Activated CD4-positive, alpha-beta memory T cell treated with anti-CD3 and anti-CD28 coated beads, Interleukin-2, amount 10 ng/mL, durations not matched to agents 7 days and 5 days (primary cell): ENCODE measurements at regions not wholly inside any gene's neighbourhood (a gene's known extent, or its start where the extent isn't known, plus 50 kb on each side); places are given as distances from the start of the nearest gene placed in this dataset.

Experiments
- CTCF ChIA-PET: fragments of 350-600 bp; sonication (Branson Sonifier 250); formaldehyde crosslinking; loops from one replicate; lab custom pipeline; 2021; ENCODE audit warnings: antibody characterized with exemption, inconsistent platforms; lab: Charles Lee
- POLR2A ChIA-PET: fragments of 350-600 bp; sonication (Branson Sonifier 250); formaldehyde crosslinking; loops from one replicate; lab custom pipeline; 2021; ENCODE audit warnings: antibody characterized with exemption; lab: Charles Lee
- DNase-seq: peaks from one replicate; pipeline ENCODE4 v3.0.0-alpha.2; 2020
- H3K27ac Mint-ChIP-seq: one replicate; pipeline ENCODE4 v1.8.0; 2021; ENCODE audit warnings: mild to moderate bottlenecking, mixed read lengths
- H3K27me3 Mint-ChIP-seq: one replicate; pipeline ENCODE4 v1.8.0; 2021; ENCODE audit warnings: mixed read lengths
- H3K36me3 Mint-ChIP-seq: one replicate; pipeline ENCODE4 v1.8.0; 2021; ENCODE audit warnings: low read depth, mixed read lengths
- H3K4me1 Mint-ChIP-seq: one replicate; pipeline ENCODE4 v1.8.0; 2021; ENCODE audit warnings: mixed read lengths
- H3K4me3 Mint-ChIP-seq: one replicate; pipeline ENCODE4 v1.8.0; 2021; ENCODE audit warnings: mild to moderate bottlenecking, mixed read lengths
- H3K9me3 Mint-ChIP-seq: one replicate; pipeline ENCODE4 v1.8.0; 2021; ENCODE audit warnings: mixed read lengths

GRCh38 chr4:110788302-110788701, 165.4 kb upstream of the PITX2 start:
- no peaks in the 10 kb centered on the region for H3K9me3 Mint-ChIP-seq
- no peaks in the 10 kb centered on the region for H3K27me3 Mint-ChIP-seq
- H3K36me3 Mint-ChIP-seq: no peaks in the 10 kb centered on the region
- H3K4me3 Mint-ChIP-seq: no peak overlapping the region
- POLR2A ChIA-PET: no interaction called here
- DNase-seq: no peak
- CTCF ChIA-PET: no interaction called here
- no peak overlapping the region for H3K27ac Mint-ChIP-seq
- H3K4me1 Mint-ChIP-seq: no peaks in the 10 kb centered on the region

- CTCF ChIA-PET: no interaction called here
- H3K27me3 Mint-ChIP-seq: no peaks in the 10 kb centered on the region
- POLR2A ChIA-PET: no interaction called here
- H3K27ac Mint-ChIP-seq: no peak overlapping the region
- no peaks in the 10 kb centered on the region for H3K36me3 Mint-ChIP-seq
- no peaks in the 10 kb centered on the region for H3K4me1 Mint-ChIP-seq
- DNase-seq: no peak
- no peaks in the 10 kb centered on the region for H3K9me3 Mint-ChIP-seq
- H3K4me3 Mint-ChIP-seq: no peak overlapping the region
These were observed 169.2 kb upstream of the PITX2 start for GRCh38 chr4:110792036-110792435.

GRCh38 chr4:110793381-110793801, 170.5 kb upstream of the PITX2 start:
- ChIA-PET CTCF (no interaction called here), POLR2A (no interaction called here)
- H3K27me3 Mint-ChIP-seq: no peaks in the 10 kb centered on the region
- H3K36me3 Mint-ChIP-seq: no peaks in the 10 kb centered on the region
- DNase-seq: no peak
- no peaks in the 10 kb centered on the region for H3K4me1 Mint-ChIP-seq
- no peaks in the 10 kb centered on the region for H3K9me3 Mint-ChIP-seq
- no peak overlapping the region for H3K4me3 Mint-ChIP-seq
- H3K27ac Mint-ChIP-seq: no peak overlapping the region

GRCh38 chr4:110793890-110794554, 171.1 kb upstream of the PITX2 start:
- Mint-ChIP-seq H3K4me1 (no peaks in the 10 kb centered on the region), H3K9me3 (no peaks in the 10 kb centered on the region), H3K27ac (no peak overlapping the region), H3K36me3 (no peaks in the 10 kb centered on the region), H3K27me3 (no peaks in the 10 kb centered on the region), H3K4me3 (no peak overlapping the region)
- DNase-seq: no peak
- POLR2A ChIA-PET: no interaction called here
- CTCF ChIA-PET: no interaction called here

- CTCF ChIA-PET: no interaction called here
- no peaks in the 10 kb centered on the region for H3K27me3 Mint-ChIP-seq
- H3K36me3 Mint-ChIP-seq: no peaks in the 10 kb centered on the region
- H3K4me3 Mint-ChIP-seq: no peak overlapping the region
- H3K9me3 Mint-ChIP-seq: no peaks in the 10 kb centered on the region
- H3K4me1 Mint-ChIP-seq: no peaks in the 10 kb centered on the region
- POLR2A ChIA-PET: no interaction called here
- no peak for DNase-seq
- no peak overlapping the region for H3K27ac Mint-ChIP-seq
These were observed 173.1 kb upstream of the PITX2 start for GRCh38 chr4:110795971-110796370.

GRCh38 chr4:110797486-110797885, 174.6 kb upstream of the PITX2 start:
- Mint-ChIP-seq H3K4me3 (no peak overlapping the region), H3K9me3 (no peaks in the 10 kb centered on the region), H3K36me3 (no peaks in the 10 kb centered on the region), H3K27ac (no peak overlapping the region), H3K27me3 (no peaks in the 10 kb centered on the region), H3K4me1 (no peaks in the 10 kb centered on the region)
- DNase-seq: no peak
- POLR2A ChIA-PET: no interaction called here
- CTCF ChIA-PET: no interaction called here

- H3K9me3 Mint-ChIP-seq: no peaks in the 10 kb centered on the region
- H3K4me1 Mint-ChIP-seq: no peaks in the 10 kb centered on the region
- no peak overlapping the region for H3K4me3 Mint-ChIP-seq
- H3K36me3 Mint-ChIP-seq: no peaks in the 10 kb centered on the region
- DNase-seq: no peak
- CTCF ChIA-PET: no interaction called here
- POLR2A ChIA-PET: no interaction called here
- H3K27me3 Mint-ChIP-seq: no peaks in the 10 kb centered on the region
- H3K27ac Mint-ChIP-seq: no peak overlapping the region
These were observed 175.8 kb upstream of the PITX2 start for GRCh38 chr4:110798687-110799086.

- DNase-seq: no peak
- H3K27me3 Mint-ChIP-seq: no peaks in the 10 kb centered on the region
- POLR2A ChIA-PET: no interaction called here
- no peak overlapping the region for H3K4me3 Mint-ChIP-seq
- no peaks in the 10 kb centered on the region for H3K9me3 Mint-ChIP-seq
- H3K4me1 Mint-ChIP-seq: no peaks in the 10 kb centered on the region
- no peak overlapping the region for H3K27ac Mint-ChIP-seq
- CTCF ChIA-PET: no interaction called here
- no peaks in the 10 kb centered on the region for H3K36me3 Mint-ChIP-seq
These were observed 176.3 kb upstream of the PITX2 start for GRCh38 chr4:110799211-110799610.

- ChIA-PET POLR2A (no interaction called here), CTCF (no interaction called here)
- Mint-ChIP-seq H3K27ac (no peak overlapping the region), H3K27me3 (no peaks in the 10 kb centered on the region), H3K4me3 (no peak overlapping the region), H3K36me3 (no peaks in the 10 kb centered on the region), H3K9me3 (no peaks in the 10 kb centered on the region), H3K4me1 (no peaks in the 10 kb centered on the region)
- no peak for DNase-seq
These were observed 178.7 kb upstream of the PITX2 start for GRCh38 chr4:110801591-110801990.

GRCh38 chr4:110808351-110808878, 185.5 kb upstream of the PITX2 start:
- Mint-ChIP-seq H3K27ac (no peak overlapping the region), H3K36me3 (no peaks in the 10 kb centered on the region), H3K4me1 (no peaks in the 10 kb centered on the region), H3K27me3 (no peaks in the 10 kb centered on the region), H3K9me3 (no peaks in the 10 kb centered on the region), H3K4me3 (no peak overlapping the region)
- ChIA-PET POLR2A (no interaction called here), CTCF (no interaction called here)
- DNase-seq: no peak

GRCh38 chr4:110815950-110816349, 193.1 kb upstream of the PITX2 start:
- Mint-ChIP-seq H3K4me3 (no peak overlapping the region), H3K27ac (no peak overlapping the region), H3K9me3 (no peaks in the 10 kb centered on the region), H3K27me3 (no peaks in the 10 kb centered on the region), H3K36me3 (no peaks in the 10 kb centered on the region), H3K4me1 (no peaks in the 10 kb centered on the region)
- DNase-seq: no peak
- CTCF ChIA-PET: no interaction called here
- POLR2A ChIA-PET: no interaction called here

GRCh38 chr4:110816367-110816766, 193.5 kb upstream of the PITX2 start:
- H3K27ac Mint-ChIP-seq: no peak overlapping the region
- H3K4me3 Mint-ChIP-seq: no peak overlapping the region
- H3K27me3 Mint-ChIP-seq: no peaks in the 10 kb centered on the region
- ChIA-PET CTCF (no interaction called here), POLR2A (no interaction called here)
- DNase-seq: no peak
- no peaks in the 10 kb centered on the region for H3K4me1 Mint-ChIP-seq
- H3K9me3 Mint-ChIP-seq: no peaks in the 10 kb centered on the region
- no peaks in the 10 kb centered on the region for H3K36me3 Mint-ChIP-seq

GRCh38 chr4:110821186-110821585, 198.3 kb upstream of the PITX2 start:
- ChIA-PET POLR2A (no interaction called here), CTCF (no interaction called here)
- Mint-ChIP-seq H3K36me3 (no peaks in the 10 kb centered on the region), H3K9me3 (no peaks in the 10 kb centered on the region), H3K27me3 (no peaks in the 10 kb centered on the region), H3K27ac (no peak overlapping the region), H3K4me1 (no peaks in the 10 kb centered on the region), H3K4me3 (no peak overlapping the region)
- no peak for DNase-seq

GRCh38 chr4:110823251-110823650, 200.4 kb upstream of the PITX2 start:
- no peak overlapping the region for H3K27ac Mint-ChIP-seq
- no peaks in the 10 kb centered on the region for H3K9me3 Mint-ChIP-seq
- ChIA-PET POLR2A (no interaction called here), CTCF (no interaction called here)
- no peaks in the 10 kb centered on the region for H3K36me3 Mint-ChIP-seq
- no peaks in the 10 kb centered on the region for H3K27me3 Mint-ChIP-seq
- no peak overlapping the region for H3K4me3 Mint-ChIP-seq
- H3K4me1 Mint-ChIP-seq: no peaks in the 10 kb centered on the region
- no peak for DNase-seq
